ENCODE measurements at regions not wholly inside any gene's neighbourhood (a gene's known extent, or its start where the extent isn't known, plus 50 kb on each side); places are given as distances from the start of the nearest gene placed in this dataset.

- CTCF ChIA-PET: no interaction called here
- TF ChIP-seq CTCF (IDR thresholded peaks at IDR 0.05; ENCODE audit: control extremely low read depth, extremely low read depth, low read depth, missing control alignments): no peak
- POLR2A ChIA-PET: no interaction called here
- no peak for DNase-seq (ENCODE audit: extremely low spot score)
Observed at GRCh38 chr2:49426996-49427395, 272.7 kb upstream of the FSHR start.

GRCh38 chr2:49416252-49416651 is 261.9 kb upstream of the FSHR start:
- CTCF ChIA-PET: no interaction called here
- POLR2A ChIA-PET: no interaction called here
- no peak for TF ChIP-seq CTCF (IDR thresholded peaks at IDR 0.05; ENCODE audit: control extremely low read depth, extremely low read depth, low read depth, missing control alignments)
- DNase-seq (ENCODE audit: extremely low spot score): no peak

- CTCF ChIA-PET: no interaction called here
- POLR2A ChIA-PET: no interaction called here
- TF ChIP-seq CTCF (IDR thresholded peaks at IDR 0.05; ENCODE audit: control extremely low read depth, extremely low read depth, low read depth, missing control alignments): no peak
- DNase-seq (ENCODE audit: extremely low spot score): no peak
Observed at GRCh38 chr2:49404108-49404507, 249.8 kb upstream of the FSHR start.

- no peak for DNase-seq (ENCODE audit: extremely low spot score)
- ChIA-PET POLR2A (no interaction called here), CTCF (no interaction called here)
- no peak for TF ChIP-seq CTCF (IDR thresholded peaks at IDR 0.05; ENCODE audit: control extremely low read depth, extremely low read depth, low read depth, missing control alignments)
Observed at GRCh38 chr2:49403637-49404036, 249.3 kb upstream of the FSHR start.

GRCh38 chr2:49379406-49379805 is 225.1 kb upstream of the FSHR start:
- DNase-seq (ENCODE audit: extremely low spot score): no peak
- no peak for TF ChIP-seq CTCF (IDR thresholded peaks at IDR 0.05; ENCODE audit: control extremely low read depth, extremely low read depth, low read depth, missing control alignments)
- POLR2A ChIA-PET: no interaction called here
- CTCF ChIA-PET: no interaction called here

GRCh38 chr2:49371128-49371701 is 216.9 kb upstream of the FSHR start:
- no peak for DNase-seq (ENCODE audit: extremely low spot score)
- TF ChIP-seq CTCF (IDR thresholded peaks at IDR 0.05; ENCODE audit: control extremely low read depth, extremely low read depth, low read depth, missing control alignments): no peak
- CTCF ChIA-PET: no interaction called here
- POLR2A ChIA-PET: no interaction called here

- POLR2A ChIA-PET: no interaction called here
Observed at GRCh38 chr2:49369650-49370049, 215.3 kb upstream of the FSHR start.

More at GRCh38 chr2:49369650-49370049, 215.3 kb upstream of the FSHR start:
- CTCF ChIA-PET: interaction anchor here (1.2 kb wide), 1 partner anchor 26 kb away, joined by 3 read pairs; no protein-coding TSS in a partner anchor
- TF ChIP-seq CTCF (IDR thresholded peaks at IDR 0.05; ENCODE audit: control extremely low read depth, extremely low read depth, low read depth, missing control alignments): no peak
- no peak for DNase-seq (ENCODE audit: extremely low spot score)
